ENCODE measurements at regions not wholly inside any gene's neighbourhood (a gene's known extent, or its start where the extent isn't known, plus 50 kb on each side); places are given as distances from the start of the nearest gene placed in this dataset.

GRCh38 chr11:92002568-92002967, 222.1 kb upstream of the FAT3 start:
- Mint-ChIP-seq H3K27ac (ENCODE audit: unreplicated experiment) (no peak overlapping the region), H3K4me3 (ENCODE audit: unreplicated experiment) (no peak overlapping the region), H3K36me3 (ENCODE audit: insufficient read depth, unreplicated experiment) (no peaks in the 10 kb centered on the region), H3K9me3 (ENCODE audit: unreplicated experiment) (no peaks in the 10 kb centered on the region), H3K27me3 (ENCODE audit: insufficient read depth, unreplicated experiment) (no peaks in the 10 kb centered on the region), H3K4me1 (ENCODE audit: low read depth, unreplicated experiment) (peaks cover 13% of the 10 kb centered on the region)
- CTCF ChIA-PET = no interaction called here
- Histone ChIP-seq H3K4me1 (peaks cover 15% of the 10 kb centered on the region; the same call in 1 of the 2 replicates), H3K9me3 (no peaks in the 10 kb centered on the region), H3K27me3 (replicated peaks; ENCODE audit: control insufficient read depth, insufficient read depth, low read length) (no peaks in the 10 kb centered on the region), H3K4me3 (ENCODE audit: low read depth, low read length) (no peak overlapping the region), H3K36me3 (ENCODE audit: control insufficient read depth, insufficient read depth, low read length) (no peaks in the 10 kb centered on the region)
- intact Hi-C loops (cut with micrococcal nuclease; ENCODE audit: unreplicated experiment) = no loop called here
- no peak for TF ChIP-seq CTCF (IDR thresholded peaks at IDR 0.05; ENCODE audit: insufficient read depth in 1 of 2, low read depth in 1 of 2, low read length in 1 of 2, severe bottlenecking in 1 of 2, unreplicated experiment in 1 of 2)
- BruUV-seq (replicated peaks) = no TSS peak
- no peak for DNase-seq
- POLR2A ChIA-PET = no interaction called here

- H3K36me3 Mint-ChIP-seq (ENCODE audit: insufficient read depth, unreplicated experiment) = no peaks in the 10 kb centered on the region
Measured at GRCh38 chr11:91998481-91998880, 226.1 kb upstream of the FAT3 start.

GRCh38 chr11:91997226-91997625, 227.4 kb upstream of the FAT3 start:
- Histone ChIP-seq H3K4me1 (peaks cover 15% of the 10 kb centered on the region; the same call in 1 of the 2 replicates), H3K36me3 (ENCODE audit: control insufficient read depth, insufficient read depth, low read length) (no peaks in the 10 kb centered on the region), H3K27me3 (replicated peaks; ENCODE audit: control insufficient read depth, insufficient read depth, low read length) (no peaks in the 10 kb centered on the region), H3K9me3 (no peaks in the 10 kb centered on the region), H3K4me3 (ENCODE audit: low read depth, low read length) (no peak overlapping the region)
- CTCF ChIA-PET = no interaction called here
- POLR2A ChIA-PET = no interaction called here
- Mint-ChIP-seq H3K36me3 (ENCODE audit: insufficient read depth, unreplicated experiment) (no peaks in the 10 kb centered on the region), H3K9me3 (ENCODE audit: unreplicated experiment) (no peaks in the 10 kb centered on the region), H3K27ac (ENCODE audit: unreplicated experiment) (peak overlapping the region; percentile 26), H3K4me1 (ENCODE audit: low read depth, unreplicated experiment) (peaks cover 13% of the 10 kb centered on the region), H3K27me3 (ENCODE audit: insufficient read depth, unreplicated experiment) (no peaks in the 10 kb centered on the region), H3K4me3 (ENCODE audit: unreplicated experiment) (no peak overlapping the region)
- no TSS peak for BruUV-seq (replicated peaks)
- intact Hi-C loops (cut with micrococcal nuclease; ENCODE audit: unreplicated experiment) = no loop called here
- TF ChIP-seq CTCF (IDR thresholded peaks at IDR 0.05; ENCODE audit: insufficient read depth in 1 of 2, low read depth in 1 of 2, low read length in 1 of 2, severe bottlenecking in 1 of 2, unreplicated experiment in 1 of 2) = no peak
- no peak for DNase-seq

More at GRCh38 chr11:91998481-91998880, 226.1 kb upstream of the FAT3 start:
- H3K36me3 ChIP-seq (ENCODE audit: control insufficient read depth, insufficient read depth, low read length) = no peaks in the 10 kb centered on the region
- intact Hi-C loops (cut with micrococcal nuclease; ENCODE audit: unreplicated experiment) = loop anchor here (1.0 kb wide), 1 partner anchor 17 kb away; no protein-coding TSS in a partner anchor
- DNase-seq = peak; percentile 49 to 61
- peaks cover 15% of the 10 kb centered on the region; the same call in 1 of the 2 replicates for H3K4me1 ChIP-seq
- H3K4me3 ChIP-seq (ENCODE audit: low read depth, low read length) = no peak overlapping the region
- no peaks in the 10 kb centered on the region for H3K27me3 ChIP-seq (replicated peaks; ENCODE audit: control insufficient read depth, insufficient read depth, low read length)
- Mint-ChIP-seq H3K27ac (ENCODE audit: unreplicated experiment) (no peak overlapping the region), H3K9me3 (ENCODE audit: unreplicated experiment) (no peaks in the 10 kb centered on the region), H3K27me3 (ENCODE audit: insufficient read depth, unreplicated experiment) (no peaks in the 10 kb centered on the region), H3K4me1 (ENCODE audit: low read depth, unreplicated experiment) (peaks cover 13% of the 10 kb centered on the region), H3K4me3 (ENCODE audit: unreplicated experiment) (no peak overlapping the region)
- no TSS peak for BruUV-seq (replicated peaks)
- ChIA-PET POLR2A (no interaction called here), CTCF (no interaction called here)
- TF ChIP-seq CTCF (IDR thresholded peaks at IDR 0.05; ENCODE audit: insufficient read depth in 1 of 2, low read depth in 1 of 2, low read length in 1 of 2, severe bottlenecking in 1 of 2, unreplicated experiment in 1 of 2) = no peak
- no peaks in the 10 kb centered on the region for H3K9me3 ChIP-seq

All from Caco-2 (cell line).